OCI-LY7 (cell line): ENCODE measurements at regions not wholly inside any gene's neighbourhood (a gene's known extent, or its start where the extent isn't known, plus 50 kb on each side); places are given as distances from the start of the nearest gene placed in this dataset.

ENCODE experiments used
- BruUV-seq: library from RNA; stranded (reverse); fragments of 400-500 nt; replicated peaks from 2 replicates; lab custom pipeline; 2021; lab: Mats Ljungman, UMichigan
- CTCF ChIA-PET: fragments of 300-600 bp; sonication (Branson Sonifier 250); formaldehyde crosslinking; loops from one replicate; lab custom pipeline; 2022; ENCODE audit warnings: antibody characterized with exemption; ENCODE audit not compliant: unreplicated experiment; lab: Charles Lee
- POLR2A ChIA-PET: fragments of 300-600 bp; sonication (Branson Sonifier 250); formaldehyde crosslinking; loops from one replicate; lab custom pipeline; 2022; ENCODE audit warnings: antibody characterized with exemption; lab: Charles Lee
- DNase-seq: peaks from one replicate; pipeline ENCODE4 v3.0.0-alpha.2; 2015; ENCODE audit warnings: low spot score
- H2AFZ ChIP-seq: fragments of 200-600 bp; sonication (generic), shearing (Covaris generic); 2 replicates; pipeline ENCODE4 v1.6.1; 2014; ENCODE audit warnings: mild to moderate bottlenecking, antibody characterized with exemption, low read length, moderate library complexity
- H3K27ac ChIP-seq: fragments of 200-600 bp; sonication (generic); 2 replicates; pipeline ENCODE4 v1.5.1; 2014; ENCODE audit warnings: mixed run types, low read depth, mild to moderate bottlenecking, moderate library complexity, low read length, inconsistent platforms; ENCODE audit not compliant: poor library complexity, severe bottlenecking
- H3K36me3 ChIP-seq: fragments of 200-600 bp; sonication (generic); 2 replicates; pipeline ENCODE4 v1.6.1; 2014; ENCODE audit warnings: mild to moderate bottlenecking, antibody characterized with exemption, low read length, moderate library complexity, mixed read lengths; ENCODE audit not compliant: insufficient read depth
- H3K4me1 ChIP-seq: fragments of 200-600 bp; sonication (generic); 2 replicates; pipeline ENCODE4 v1.5.1; 2014; ENCODE audit warnings: mild to moderate bottlenecking, low read length; ENCODE audit not compliant: insufficient read depth, poor library complexity, severe bottlenecking
- H3K4me2 ChIP-seq: fragments of 200-600 bp; sonication (generic); 2 replicates; pipeline ENCODE4 v1.6.1; 2014; ENCODE audit warnings: mild to moderate bottlenecking, low read length
- H3K4me3 ChIP-seq: fragments of 200-600 bp; sonication (generic); 2 replicates; pipeline ENCODE4 v1.5.1; 2014; ENCODE audit warnings: mild to moderate bottlenecking, low read depth, low read length; ENCODE audit not compliant: poor library complexity, severe bottlenecking
- H3K79me2 ChIP-seq: fragments of 200-600 bp; sonication (generic); 2 replicates; pipeline ENCODE4 v1.6.1; 2016; ENCODE audit warnings: low read depth, mild to moderate bottlenecking, low read length, moderate library complexity, mixed read lengths; ENCODE audit not compliant: insufficient read depth
- H3K9me2 ChIP-seq: fragments of 200-600 bp; sonication (generic); 2 replicates; pipeline ENCODE4 v1.6.1; 2016; ENCODE audit warnings: mild to moderate bottlenecking, low read length, mixed read lengths; ENCODE audit not compliant: insufficient read depth
- H3K9me3 ChIP-seq: fragments of 200-600 bp; sonication (generic); 2 replicates; pipeline ENCODE4 v1.6.1; 2014; ENCODE audit warnings: mild to moderate bottlenecking, mixed run types, low read length, mixed read lengths
- H4K20me1 ChIP-seq: fragments of 200-600 bp; sonication (generic); 2 replicates; pipeline ENCODE4 v1.6.1; 2014; ENCODE audit warnings: mild to moderate bottlenecking, antibody characterized with exemption, low read length, moderate library complexity, mixed read lengths; ENCODE audit not compliant: insufficient read depth
- EZH2phosphoT487 ChIP-seq: fragments of 200-600 bp; sonication (generic); IDR thresholded peaks from 2 replicates; pipeline ENCODE4 v1.6.1; 2018; ENCODE audit warnings: low read depth, borderline replicate concordance, mild to moderate bottlenecking, mixed run types, antibody characterized with exemption, low read length, moderate library complexity, mixed read lengths
- intact Hi-C: fragments of 100-400 bp; cut with micrococcal nuclease; formaldehyde crosslinking; loops from one replicate; pipeline ENCODE4 v1.10.0; 2022; ENCODE audit not compliant: unreplicated experiment
- TF ChIP-seq, protein P1 (sequence below): fragments of 200-600 bp; sonication (generic); conservative IDR thresholded peaks from 2 replicates; pipeline ENCODE4 v1.5.1; 2014; ENCODE audit warnings: mild to moderate bottlenecking, antibody characterized with exemption, low read length, moderate library complexity, mixed read lengths

DNA sequence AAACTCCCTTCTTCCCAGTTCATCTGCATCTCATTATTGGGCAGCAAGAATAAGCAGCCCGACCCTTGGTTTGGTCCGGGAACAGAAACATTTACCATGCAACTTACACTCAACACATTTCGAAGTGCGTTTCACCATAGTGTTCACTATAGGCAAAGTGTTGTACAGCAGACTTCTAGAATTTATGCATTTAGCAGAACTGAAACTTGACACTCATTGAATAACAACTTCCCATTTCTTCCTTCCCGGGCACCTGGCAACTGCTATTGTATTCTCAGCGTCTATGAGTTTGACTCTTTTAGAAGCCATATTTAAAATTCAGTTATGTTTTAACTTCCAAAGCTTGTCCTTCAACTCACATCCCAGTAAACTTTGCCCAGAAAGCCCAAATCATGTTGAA, 840.6 kb downstream of the NLGN4X start:
- CTCF ChIA-PET = no interaction called here
- H4K20me1 ChIP-seq = no peaks in the 10 kb centered on the region

DNA sequence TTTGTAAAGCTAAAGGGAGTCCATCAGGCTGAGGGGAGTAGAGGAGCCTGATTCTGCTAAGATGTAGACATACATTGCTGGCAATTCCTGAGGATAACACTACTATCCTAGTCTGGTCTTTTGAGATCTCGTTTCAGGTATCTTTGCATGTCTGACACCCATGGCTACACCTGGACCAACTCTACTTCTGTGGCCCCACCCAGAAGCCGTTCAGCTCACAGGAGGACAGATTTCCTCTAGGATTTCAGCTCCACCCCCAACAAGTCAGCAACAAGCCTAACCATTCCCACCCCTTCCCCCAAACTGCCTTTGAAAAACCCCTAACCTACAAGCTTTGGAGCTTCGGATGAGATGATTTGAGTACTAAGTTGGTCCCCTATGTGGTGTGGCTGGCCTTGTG, 848.2 kb downstream of the NLGN4X start:
- intact Hi-C loops = no loop called here
- Histone ChIP-seq H3K27ac (no peak overlapping the region), H3K9me3 (no peaks in the 10 kb centered on the region), H3K79me2 (no peaks in the 10 kb centered on the region), H4K20me1 (no peaks in the 10 kb centered on the region), H3K36me3 (no peaks in the 10 kb centered on the region), H3K4me2 (no peak overlapping the region), H3K4me1 (no peaks in the 10 kb centered on the region), H2AFZ (no peak overlapping the region), H3K4me3 (no peak overlapping the region), H3K9me2 (no peaks in the 10 kb centered on the region)
- POLR2A ChIA-PET = interaction anchor here (0.6 kb wide), 1 partner anchor 1106 kb away, joined by 4 read pairs; no protein-coding TSS in a partner anchor
- no peak for DNase-seq
- BruUV-seq = no TSS peak
- CTCF ChIA-PET = interaction anchor here (0.9 kb wide), 1 partner anchor 11 kb away, joined by 4 read pairs; no protein-coding TSS in a partner anchor
- TF ChIP-seq EZH2phosphoT487 = no peak
- TF ChIP-seq, protein P1, sequence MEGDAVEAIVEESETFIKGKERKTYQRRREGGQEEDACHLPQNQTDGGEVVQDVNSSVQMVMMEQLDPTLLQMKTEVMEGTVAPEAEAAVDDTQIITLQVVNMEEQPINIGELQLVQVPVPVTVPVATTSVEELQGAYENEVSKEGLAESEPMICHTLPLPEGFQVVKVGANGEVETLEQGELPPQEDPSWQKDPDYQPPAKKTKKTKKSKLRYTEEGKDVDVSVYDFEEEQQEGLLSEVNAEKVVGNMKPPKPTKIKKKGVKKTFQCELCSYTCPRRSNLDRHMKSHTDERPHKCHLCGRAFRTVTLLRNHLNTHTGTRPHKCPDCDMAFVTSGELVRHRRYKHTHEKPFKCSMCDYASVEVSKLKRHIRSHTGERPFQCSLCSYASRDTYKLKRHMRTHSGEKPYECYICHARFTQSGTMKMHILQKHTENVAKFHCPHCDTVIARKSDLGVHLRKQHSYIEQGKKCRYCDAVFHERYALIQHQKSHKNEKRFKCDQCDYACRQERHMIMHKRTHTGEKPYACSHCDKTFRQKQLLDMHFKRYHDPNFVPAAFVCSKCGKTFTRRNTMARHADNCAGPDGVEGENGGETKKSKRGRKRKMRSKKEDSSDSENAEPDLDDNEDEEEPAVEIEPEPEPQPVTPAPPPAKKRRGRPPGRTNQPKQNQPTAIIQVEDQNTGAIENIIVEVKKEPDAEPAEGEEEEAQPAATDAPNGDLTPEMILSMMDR = no peak

More for the DNA sequence above, 840.6 kb downstream of the NLGN4X start:
- H3K27ac ChIP-seq = peak overlapping the region; percentile 76
- no peaks in the 10 kb centered on the region; the same call in 1 of the 2 replicates for H3K9me3 ChIP-seq
- peaks cover 20% of the 10 kb centered on the region for H3K4me1 ChIP-seq
- peak overlapping the region; percentile 43 for H3K4me2 ChIP-seq
- H2AFZ ChIP-seq = peak overlapping the region; percentile 75; the same call in 1 of the 2 replicates
- no peaks in the 10 kb centered on the region; the same call in 1 of the 2 replicates for H3K36me3 ChIP-seq
- POLR2A ChIA-PET = interaction anchor here (0.7 kb wide), 1 partner anchor 223 kb away, joined by 3 read pairs; no protein-coding TSS in a partner anchor
- peak overlapping the region; percentile 1 for H3K4me3 ChIP-seq
- H3K9me2 ChIP-seq = no peaks in the 10 kb centered on the region
- H3K79me2 ChIP-seq = no peaks in the 10 kb centered on the region
- peak; percentile 84 for DNase-seq
- no TSS peak for BruUV-seq
- no peak for TF ChIP-seq EZH2phosphoT487
- TF ChIP-seq, protein P1 = no peak
- intact Hi-C loops = loop anchor here (5.0 kb wide), 1 partner anchor 259 kb away; no protein-coding TSS in a partner anchor

DNA sequence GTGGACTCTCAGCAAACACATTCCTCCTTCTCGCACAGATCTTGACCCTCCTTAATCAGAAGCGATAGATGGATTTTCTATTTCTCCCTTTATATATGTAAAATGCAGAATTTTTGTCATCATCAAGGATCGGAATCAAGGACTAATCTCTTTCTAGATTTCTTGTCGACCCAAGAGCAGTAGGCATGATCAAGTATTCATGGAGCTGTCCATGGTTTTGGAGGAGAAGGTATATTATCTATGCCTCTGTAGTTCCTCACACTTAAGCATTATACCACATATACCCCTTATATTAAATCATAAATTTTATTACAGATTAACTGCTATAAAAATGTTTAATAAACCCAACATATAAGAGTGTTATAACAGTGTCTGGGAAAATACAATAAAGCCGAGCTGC, 886.8 kb downstream of the NLGN4X start:
- BruUV-seq = no TSS peak
- no peaks in the 10 kb centered on the region for H3K4me1 ChIP-seq
- no peaks in the 10 kb centered on the region for H3K9me3 ChIP-seq
- intact Hi-C loops = no loop called here
- H2AFZ ChIP-seq = no peak overlapping the region
- no peaks in the 10 kb centered on the region for H4K20me1 ChIP-seq
- no peak overlapping the region for H3K4me3 ChIP-seq
- no peak for DNase-seq
- CTCF ChIA-PET = no interaction called here
- no peaks in the 10 kb centered on the region for H3K9me2 ChIP-seq
- no peaks in the 10 kb centered on the region for H3K79me2 ChIP-seq
- no peak overlapping the region for H3K27ac ChIP-seq
- H3K36me3 ChIP-seq = no peaks in the 10 kb centered on the region
- POLR2A ChIA-PET = interaction anchor here (0.7 kb wide), 1 partner anchor 344 kb away, joined by 3 read pairs; no protein-coding TSS in a partner anchor
- no peak overlapping the region for H3K4me2 ChIP-seq
- no peak for TF ChIP-seq EZH2phosphoT487
- TF ChIP-seq, protein P1 = no peak
